GM19468 (cell line): ENCODE measurements at regions not wholly inside any gene's neighbourhood (a gene's known extent, or its start where the extent isn't known, plus 50 kb on each side); places are given as distances from the start of the nearest gene placed in this dataset.

Source experiments
- ATAC-seq: cut with Tn5 transposase; IDR thresholded peaks from one replicate; pipeline ENCODE4 v1.9.1; 2021; ENCODE audit warnings: mild to moderate bottlenecking, moderate library complexity, moderate number of reproducible peaks; ENCODE audit not compliant: unreplicated experiment; ENCODE audit errors: extremely low read depth

DNA sequence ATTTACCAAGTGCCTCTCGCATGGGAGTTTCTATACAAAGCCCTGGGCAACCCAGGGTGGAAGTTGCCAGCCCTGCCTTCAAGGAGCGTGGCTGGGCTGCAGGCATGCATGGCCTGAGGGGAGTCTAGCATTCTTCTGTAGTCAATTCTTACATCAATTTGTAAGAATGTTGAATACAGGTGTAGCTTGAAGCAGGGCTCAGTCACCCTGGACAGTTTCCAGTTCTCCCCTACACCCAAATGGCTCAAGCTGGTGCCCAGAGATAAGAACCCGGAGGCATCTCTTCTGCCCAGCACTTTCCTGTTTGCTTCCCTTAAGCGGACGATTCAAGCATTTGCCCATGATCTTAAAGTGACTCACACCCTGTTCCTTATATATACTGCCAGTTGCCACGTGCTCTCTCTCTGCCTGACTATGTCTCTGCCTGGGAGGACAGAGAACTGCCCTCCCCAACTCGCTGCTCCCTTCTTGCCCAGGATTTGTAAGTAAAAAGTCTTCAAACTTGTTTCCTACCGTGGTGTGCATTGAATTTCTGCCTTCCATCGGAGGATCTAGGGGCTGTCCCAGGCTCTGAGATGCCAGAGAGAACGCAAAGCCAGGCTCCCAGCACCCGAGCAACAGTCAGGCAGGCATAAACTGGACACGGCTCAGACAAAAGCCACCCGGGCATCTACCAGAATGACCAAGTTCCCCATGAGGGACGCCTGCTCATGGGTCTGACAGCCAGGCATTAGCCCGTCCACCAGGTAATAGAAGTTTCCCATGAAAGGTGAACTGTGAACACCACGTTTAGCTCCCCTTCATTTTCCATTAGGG is 50.9 kb upstream of the AJAP1 start:
- ATAC-seq: no peak
